Esophagus (tissue), 2 donors: ENCODE measurements at regions not wholly inside any gene's neighbourhood (a gene's known extent, or its start where the extent isn't known, plus 50 kb on each side); places are given as distances from the start of the nearest gene placed in this dataset.

Experiments
- H3K27ac ChIP-seq, 2 donors: one replicate each; pipeline ENCODE4 v1.5.1; 2013; ENCODE audit warnings: low read depth in 2 of 2, mild to moderate bottlenecking in 2 of 2, inconsistent platforms in 1 of 2, low read length in 1 of 2, moderate library complexity in 1 of 2
- H3K27me3 ChIP-seq, 2 donors: one replicate each; pipeline ENCODE4 v1.6.1; 2013; ENCODE audit warnings: low read length in 2 of 2, control low read depth in 1 of 2, mild to moderate bottlenecking in 1 of 2; ENCODE audit not compliant: insufficient read depth in 2 of 2, control insufficient read depth in 1 of 2
- H3K36me3 ChIP-seq, 2 donors: one replicate each; pipeline ENCODE4 v1.6.1; 2013; ENCODE audit warnings: low read length in 1 of 2; ENCODE audit not compliant: control insufficient read depth in 2 of 2, insufficient read depth in 2 of 2
- H3K4me1 ChIP-seq, 2 donors: one replicate each; pipeline ENCODE4 v1.6.1; 2013; ENCODE audit warnings: low read length in 1 of 2; ENCODE audit not compliant: control insufficient read depth in 2 of 2, insufficient read depth in 2 of 2
- H3K4me3 ChIP-seq, 2 donors: one replicate each; pipeline ENCODE4 v1.5.1; 2013; ENCODE audit warnings: low read length in 2 of 2, mild to moderate bottlenecking in 2 of 2, low read depth in 1 of 2, moderate library complexity in 1 of 2
- H3K9me3 ChIP-seq, 2 donors: one replicate each; pipeline ENCODE4 v1.6.1; 2013; ENCODE audit warnings: mild to moderate bottlenecking in 2 of 2, low read depth in 1 of 2, low read length in 1 of 2, moderate library complexity in 1 of 2; ENCODE audit not compliant: control insufficient read depth in 2 of 2, insufficient read depth in 1 of 2
- WGBS, 2 donors: extraction: QIAGEN DNeasy Blood & Tissue Kit; methylation state at CpG; one replicate each; pipeline ENCODE4 v1.1.7; 2013; 5-methylcytosine and 5-hydroxymethylcytosine counted together
- donor health status: healthy with polysubstance abuse.
- donor health status: Bipolar disorder and iron deficiency.

GRCh38 chr5:4859500-4860235, 280.5 kb upstream of the ADAMTS16 start:
- no peaks in the 10 kb centered on the region for H3K4me1 ChIP-seq
- 65 to 84% methylated on average over 2 of the region's 2 CpGs for WGBS, 2 donors
- no peaks in the 10 kb centered on the region for H3K9me3 ChIP-seq
- H3K27me3 ChIP-seq: no peaks in the 10 kb centered on the region
- no peak overlapping the region for H3K4me3 ChIP-seq
- no peaks in the 10 kb centered on the region for H3K36me3 ChIP-seq
- H3K27ac ChIP-seq: no peak overlapping the region

DNA sequence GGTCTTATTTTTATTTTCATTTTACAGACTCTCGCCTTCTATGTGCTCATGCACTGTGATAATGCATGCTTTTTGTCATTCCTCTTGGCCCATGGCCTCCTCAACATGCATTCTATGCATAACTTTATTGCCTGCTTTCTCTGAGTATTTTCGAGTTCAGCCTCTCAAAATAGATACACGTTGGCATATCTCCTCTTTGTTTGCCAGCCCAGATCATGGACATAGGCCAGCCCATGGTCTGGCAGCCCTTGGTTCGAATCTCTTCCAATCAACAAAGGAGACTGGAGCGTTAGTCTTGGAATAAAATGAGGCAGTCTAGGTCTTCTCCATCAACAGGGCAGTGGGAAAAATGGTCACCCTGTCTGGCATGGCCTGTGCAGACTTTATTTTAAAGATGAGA, 279.5 kb upstream of the ADAMTS16 start:
- H3K4me1 ChIP-seq: no peaks in the 10 kb centered on the region
- H3K9me3 ChIP-seq: no peaks in the 10 kb centered on the region
- 57 to 62% methylated on average over 5 of the region's 5 CpGs for WGBS, 2 donors
- no peaks in the 10 kb centered on the region for H3K27me3 ChIP-seq
- no peak overlapping the region for H3K27ac ChIP-seq
- no peaks in the 10 kb centered on the region for H3K36me3 ChIP-seq
- H3K4me3 ChIP-seq: no peak overlapping the region

DNA sequence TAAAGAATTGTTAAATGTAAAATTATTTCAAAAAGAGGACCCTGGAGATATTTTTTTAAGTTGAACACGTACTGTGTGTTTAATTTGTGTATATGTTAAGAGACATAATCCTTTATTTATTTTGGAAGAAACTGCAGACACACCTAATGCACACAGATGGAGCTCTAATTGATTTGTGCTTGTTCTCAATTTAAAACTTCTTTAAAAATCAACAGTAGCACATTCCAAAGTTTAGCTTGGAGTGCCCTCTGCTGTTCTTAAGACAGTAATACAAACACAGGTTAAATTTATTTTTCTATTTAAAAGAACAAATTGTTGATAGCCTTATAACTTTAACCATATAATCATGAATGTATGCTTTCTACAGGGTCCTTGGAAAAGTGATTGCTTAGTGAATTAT, 277.6 kb upstream of the ADAMTS16 start:
- no peaks in the 10 kb centered on the region for H3K27me3 ChIP-seq
- H3K36me3 ChIP-seq: no peaks in the 10 kb centered on the region
- H3K9me3 ChIP-seq: peaks cover 5% of the 10 kb centered on the region in 2 donors
- H3K4me1 ChIP-seq: no peaks in the 10 kb centered on the region
- H3K4me3 ChIP-seq: no peak overlapping the region
- H3K27ac ChIP-seq: no peak overlapping the region
- WGBS, 2 donors: 2 to 7% methylated on average over 1 of the region's 1 CpG

DNA sequence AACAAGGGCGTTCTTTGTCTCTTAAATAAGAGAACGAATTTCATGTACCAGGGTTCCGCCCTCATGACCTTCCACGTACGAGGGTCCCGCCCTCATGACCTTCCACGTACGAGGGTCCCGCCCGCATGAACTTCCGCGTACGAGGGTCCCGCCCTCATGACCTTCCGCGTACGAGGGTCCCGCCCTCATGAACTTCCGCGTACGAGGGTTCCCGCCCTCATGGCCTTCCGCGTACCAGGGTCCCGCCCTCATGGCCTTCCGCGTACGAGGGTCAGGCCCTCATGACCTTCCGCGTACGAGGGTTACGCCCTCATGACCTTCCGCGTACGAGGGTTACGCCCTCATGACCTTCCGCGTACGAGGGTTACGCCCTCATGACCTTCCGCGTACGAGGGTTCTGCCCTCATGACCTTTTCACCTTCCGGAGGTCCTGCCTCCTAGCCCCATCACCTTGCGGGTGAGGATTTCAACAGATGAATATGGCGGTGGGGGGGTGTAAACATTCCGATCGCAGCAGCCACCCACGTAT, 273.9 kb upstream of the ADAMTS16 start:
- H3K4me3 ChIP-seq: no peak overlapping the region
- peaks cover 5% of the 10 kb centered on the region in 2 donors for H3K9me3 ChIP-seq
- no peaks in the 10 kb centered on the region for H3K27me3 ChIP-seq
- H3K4me1 ChIP-seq: no peaks in the 10 kb centered on the region
- WGBS, 2 donors: 96 to 97% methylated on average over 49 of the region's 49 CpGs
- no peaks in the 10 kb centered on the region for H3K36me3 ChIP-seq
- no peak overlapping the region for H3K27ac ChIP-seq

DNA sequence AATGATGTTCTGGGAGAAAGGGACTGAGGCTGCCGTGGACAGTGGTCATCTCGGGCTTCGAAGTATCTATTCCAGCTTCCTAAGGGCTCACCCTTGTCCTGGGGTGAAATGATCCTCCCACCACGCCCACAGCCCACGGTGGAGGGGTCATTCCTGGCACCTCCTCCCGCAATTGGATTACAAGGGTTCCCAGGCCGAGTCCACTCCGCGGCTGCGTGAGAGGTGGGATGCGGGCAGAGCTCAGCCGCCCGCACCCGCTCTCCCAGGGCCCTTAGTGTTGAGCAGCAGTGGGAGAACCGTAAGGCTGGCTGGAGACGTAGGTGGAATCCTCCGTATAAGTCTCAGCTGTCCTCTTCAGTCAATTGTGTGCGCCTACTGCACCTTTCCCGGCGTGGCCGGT, 273.3 kb upstream of the ADAMTS16 start:
- Histone ChIP-seq H3K36me3 (no peaks in the 10 kb centered on the region), H3K27ac (no peak overlapping the region), H3K4me3 (no peak overlapping the region), H3K4me1 (no peaks in the 10 kb centered on the region), H3K27me3 (no peaks in the 10 kb centered on the region), H3K9me3 (peaks cover 5% of the 10 kb centered on the region in 2 donors)
- WGBS, 2 donors: 95 to 96% methylated on average over 21 of the region's 21 CpGs

DNA sequence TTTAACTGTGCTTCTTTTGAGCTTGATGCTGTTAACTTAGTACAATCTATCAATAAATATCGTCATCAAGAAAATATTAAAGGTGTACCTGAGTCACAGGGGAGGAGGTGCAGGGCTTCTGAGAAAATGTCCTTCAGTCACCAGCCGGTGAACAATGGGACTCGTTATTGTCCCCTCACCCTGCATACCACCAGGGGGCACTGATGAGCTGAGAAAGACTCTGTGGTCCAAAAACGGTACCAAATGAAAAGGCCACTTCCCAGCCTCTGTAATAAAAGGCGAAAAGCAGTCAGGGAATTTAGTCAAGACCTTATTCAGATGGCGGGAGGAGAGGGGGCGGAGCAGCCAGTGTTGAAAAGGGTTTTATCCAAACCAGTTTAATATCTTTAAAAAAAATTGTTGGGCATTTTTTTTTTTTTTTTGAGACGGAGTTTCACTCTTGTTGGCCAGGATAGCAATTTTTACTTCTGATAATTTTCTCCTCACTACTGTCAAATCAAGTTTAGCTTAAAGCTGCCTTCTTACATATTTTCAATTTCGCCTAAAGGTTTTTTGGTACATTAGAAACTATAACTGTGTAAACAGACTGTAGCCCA, 271.9 kb upstream of the ADAMTS16 start:
- Histone ChIP-seq H3K4me1 (no peaks in the 10 kb centered on the region), H3K4me3 (no peak overlapping the region), H3K27ac (no peak overlapping the region), H3K9me3 (peaks cover 5% of the 10 kb centered on the region in 2 donors), H3K27me3 (no peaks in the 10 kb centered on the region), H3K36me3 (no peaks in the 10 kb centered on the region)
- 31 to 38% methylated on average over 9 of the region's 9 CpGs for WGBS, 2 donors

GRCh38 chr5:4873652-4874051, 266.5 kb upstream of the ADAMTS16 start:
- Histone ChIP-seq H3K27me3 (no peaks in the 10 kb centered on the region), H3K4me1 (no peaks in the 10 kb centered on the region), H3K36me3 (no peaks in the 10 kb centered on the region), H3K9me3 (no peaks in the 10 kb centered on the region), H3K27ac (no peak overlapping the region), H3K4me3 (no peak overlapping the region)
- 82 to 83% methylated on average over 8 of the region's 8 CpGs for WGBS, 2 donors

GRCh38 chr5:4874097-4874496, 266.0 kb upstream of the ADAMTS16 start:
- 75 to 78% methylated on average over 10 of the region's 10 CpGs for WGBS, 2 donors

DNA sequence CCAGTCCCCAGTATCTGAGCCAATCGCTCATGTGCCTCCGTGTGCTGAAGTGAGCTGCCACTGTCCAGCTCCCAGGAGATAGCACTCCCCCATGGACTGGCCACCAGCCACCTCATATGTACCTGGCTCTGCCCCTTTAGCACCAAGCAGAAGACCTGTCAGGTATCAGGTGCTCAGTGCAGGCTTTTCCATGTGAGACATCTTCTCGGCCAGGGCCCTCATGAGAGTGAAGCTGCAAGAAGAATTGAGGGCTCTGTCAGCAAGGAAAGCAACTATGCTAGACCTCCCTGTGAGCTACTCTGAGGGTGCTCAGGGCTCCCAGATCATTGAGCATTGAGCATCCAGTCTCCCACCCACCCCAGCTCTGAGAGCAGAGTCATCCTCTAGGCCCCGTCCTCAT, 264.2 kb upstream of the ADAMTS16 start:
- Histone ChIP-seq H3K27ac (no peak overlapping the region), H3K4me3 (no peak overlapping the region), H3K36me3 (no peaks in the 10 kb centered on the region), H3K9me3 (no peaks in the 10 kb centered on the region), H3K27me3 (no peaks in the 10 kb centered on the region), H3K4me1 (no peaks in the 10 kb centered on the region)
- 85 to 94% methylated on average over 4 of the region's 4 CpGs for WGBS, 2 donors

More at GRCh38 chr5:4874097-4874496, 266.0 kb upstream of the ADAMTS16 start:
- no peak overlapping the region for H3K27ac ChIP-seq
- H3K4me3 ChIP-seq: no peak overlapping the region
- no peaks in the 10 kb centered on the region for H3K9me3 ChIP-seq
- no peaks in the 10 kb centered on the region for H3K4me1 ChIP-seq
- no peaks in the 10 kb centered on the region for H3K27me3 ChIP-seq
- H3K36me3 ChIP-seq: no peaks in the 10 kb centered on the region

- no peaks in the 10 kb centered on the region for H3K27me3 ChIP-seq
- H3K36me3 ChIP-seq: no peaks in the 10 kb centered on the region
- no peak overlapping the region for H3K27ac ChIP-seq
- H3K9me3 ChIP-seq: no peaks in the 10 kb centered on the region
- WGBS, 2 donors: 78 to 80% methylated on average over 9 of the region's 9 CpGs
- H3K4me3 ChIP-seq: no peak overlapping the region
- H3K4me1 ChIP-seq: no peaks in the 10 kb centered on the region
These were observed 263.3 kb upstream of the ADAMTS16 start for GRCh38 chr5:4876804-4877203.
